DMS114 treated with DMSO at 0.1 percent for 48 hours (cell line): ENCODE measurements at regions not wholly inside any gene's neighbourhood (a gene's known extent, or its start where the extent isn't known, plus 50 kb on each side); places are given as distances from the start of the nearest gene placed in this dataset.
"Not testable (repeated sequence)": the region's sequence is repeated elsewhere in the genome, so short reads cannot be mapped to it uniquely, and the experiment has no call there.

Experiments
- DNase-seq: peaks from one replicate; lab custom pipeline; 2025; ENCODE audit not compliant: unreplicated experiment; lab: John Stamatoyannopoulos, UW

GRCh38 chr4:27928761-27929540 lies 1068.3 kb downstream of the STIM2 start:
- DNase-seq: no peak

GRCh38 chr4:27930291-27930690 lies 1069.7 kb downstream of the STIM2 start:
- DNase-seq: no peak

- DNase-seq: no peak
Measured at GRCh38 chr4:27930976-27931375, 1070.3 kb downstream of the STIM2 start.

- DNase-seq: no peak
Measured at GRCh38 chr4:27931584-27931983, 1070.9 kb downstream of the STIM2 start.

GRCh38 chr4:27934871-27935270 lies 1074.2 kb downstream of the STIM2 start:
- no peak for DNase-seq

- DNase-seq: no peak
Measured at GRCh38 chr4:27946799-27947198, 1086.2 kb downstream of the STIM2 start.

GRCh38 chr4:27947302-27947701 lies 1086.7 kb downstream of the STIM2 start:
- DNase-seq: no peak

DNA sequence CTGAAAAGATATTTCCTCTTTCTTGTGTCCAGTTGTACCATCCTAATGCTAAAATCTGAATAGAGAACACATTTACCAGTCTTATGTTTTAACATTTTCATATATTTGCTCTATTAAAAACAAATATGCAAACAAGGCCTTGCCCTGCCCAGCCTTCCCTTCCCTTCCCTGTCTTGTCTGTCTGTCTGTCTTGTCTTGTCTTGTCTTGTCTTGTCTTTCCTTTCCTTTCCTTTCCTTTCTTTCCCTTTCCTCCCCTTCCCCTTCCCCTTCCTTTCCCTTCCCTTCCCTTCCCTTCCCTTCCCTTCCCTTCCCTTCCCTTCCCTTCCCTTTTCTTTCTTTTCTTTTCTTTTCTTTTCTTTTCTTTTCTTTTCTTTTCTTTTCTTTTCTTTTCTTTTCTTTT lies 1103.5 kb downstream of the STIM2 start:
- DNase-seq: no peak

DNA sequence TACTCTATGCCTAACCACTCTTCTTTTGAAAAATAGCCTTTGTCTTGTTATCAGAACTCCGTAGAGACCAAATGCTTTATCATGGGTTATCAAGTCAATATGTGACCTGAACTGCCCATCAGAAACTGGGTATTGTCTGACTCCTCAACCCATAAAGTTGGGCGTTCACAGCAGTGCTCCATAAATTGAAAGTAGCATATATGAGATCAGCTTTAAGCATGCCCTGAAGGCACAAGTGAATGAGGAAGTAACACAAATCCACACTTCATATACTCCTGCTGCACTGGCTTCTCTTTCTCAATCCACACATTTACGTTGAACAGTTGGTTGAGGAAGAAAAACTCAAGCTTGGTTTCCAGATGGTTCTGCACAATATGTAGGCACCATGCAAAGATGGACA lies 1106.0 kb downstream of the STIM2 start:
- DNase-seq: no peak

DNA sequence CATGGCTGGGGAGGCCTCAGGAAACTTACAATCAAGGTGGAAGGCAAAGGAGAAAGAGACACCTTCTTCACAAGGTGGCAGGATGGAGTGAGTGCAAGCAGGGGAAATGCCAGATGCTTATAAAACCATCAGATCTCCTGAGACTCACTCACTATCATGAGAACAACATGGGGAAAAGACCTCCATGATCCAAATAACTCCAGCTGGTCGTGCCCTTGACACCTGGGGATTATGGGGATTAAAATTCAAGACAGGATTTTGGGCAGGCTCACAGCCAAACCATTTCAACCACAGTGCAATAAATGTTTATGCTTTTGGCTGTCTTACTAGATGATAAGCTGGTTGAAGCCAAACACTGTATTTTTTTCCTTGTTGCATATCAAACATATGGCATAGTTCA lies 1112.4 kb downstream of the STIM2 start:
- DNase-seq: no peak

GRCh38 chr4:27973700-27974099 lies 1113.1 kb downstream of the STIM2 start:
- DNase-seq: no peak

- no peak for DNase-seq
Measured at GRCh38 chr4:27974339-27974738, 1113.7 kb downstream of the STIM2 start.

DNA sequence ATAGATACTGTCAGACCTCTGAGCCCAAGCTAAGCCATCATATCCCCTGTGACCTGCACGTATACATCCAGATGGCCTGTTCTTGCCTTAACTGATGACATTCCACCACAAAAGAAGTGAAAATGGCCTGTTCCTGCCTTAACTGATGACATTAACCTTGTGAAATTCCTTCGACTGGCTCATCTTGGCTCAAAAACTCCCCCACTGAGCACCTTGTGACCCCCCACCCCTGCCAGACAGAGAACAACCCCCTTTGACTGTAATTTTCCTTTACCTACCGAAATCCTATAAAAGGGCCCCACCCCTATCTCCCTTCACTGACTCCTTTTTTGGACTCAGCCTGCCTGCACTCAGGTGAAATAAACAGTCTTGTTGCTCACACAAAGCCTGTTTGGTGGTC lies 1114.2 kb downstream of the STIM2 start:
- not testable (repeated sequence) for DNase-seq

- not testable (repeated sequence) for DNase-seq
Measured at GRCh38 chr4:27978427-27979109, 1117.9 kb downstream of the STIM2 start.

- DNase-seq: no peak
Measured at GRCh38 chr4:27985522-27985921, 1124.9 kb downstream of the STIM2 start.

DNA sequence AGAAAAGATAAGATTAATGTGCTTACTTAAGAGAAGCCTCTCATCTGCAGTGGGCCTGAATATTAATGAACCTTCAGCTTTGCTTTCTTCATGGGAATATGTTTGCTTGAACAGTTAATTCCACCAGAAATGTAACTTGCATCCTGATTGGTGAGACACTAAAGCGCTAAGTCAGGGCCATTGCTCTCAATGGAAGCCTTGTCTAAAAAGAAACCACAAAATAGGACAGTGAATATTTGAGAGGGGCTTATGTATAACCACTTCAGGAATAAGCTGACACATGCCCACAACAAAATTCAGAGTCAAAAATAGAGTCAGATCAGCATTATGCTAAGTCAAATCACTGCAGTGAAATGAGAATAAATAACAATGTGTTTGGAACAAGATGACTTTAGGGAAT lies 1125.8 kb downstream of the STIM2 start:
- DNase-seq: no peak

DNA sequence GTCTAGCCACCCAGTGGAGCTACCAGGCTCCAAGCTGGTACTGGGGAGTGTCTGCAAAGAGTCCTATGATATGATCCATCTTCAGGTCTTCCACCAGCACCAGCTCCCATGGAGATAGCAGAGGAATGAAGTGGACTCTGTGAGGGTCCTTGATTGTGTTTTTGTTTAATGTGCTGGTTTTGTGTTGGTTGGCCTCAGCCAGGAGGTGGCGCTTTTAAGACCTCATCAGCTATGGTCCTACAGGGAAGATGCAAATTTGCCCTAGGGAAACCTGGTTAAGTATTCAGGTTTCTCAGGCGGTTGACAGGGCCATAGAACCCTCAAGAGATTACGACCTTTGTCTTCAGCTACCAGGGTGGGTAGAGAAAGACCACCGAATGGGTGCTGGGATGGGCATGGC lies 1141.1 kb downstream of the STIM2 start:
- no peak for DNase-seq

GRCh38 chr4:28004520-28004919 lies 1143.9 kb downstream of the STIM2 start:
- DNase-seq: no peak

DNA sequence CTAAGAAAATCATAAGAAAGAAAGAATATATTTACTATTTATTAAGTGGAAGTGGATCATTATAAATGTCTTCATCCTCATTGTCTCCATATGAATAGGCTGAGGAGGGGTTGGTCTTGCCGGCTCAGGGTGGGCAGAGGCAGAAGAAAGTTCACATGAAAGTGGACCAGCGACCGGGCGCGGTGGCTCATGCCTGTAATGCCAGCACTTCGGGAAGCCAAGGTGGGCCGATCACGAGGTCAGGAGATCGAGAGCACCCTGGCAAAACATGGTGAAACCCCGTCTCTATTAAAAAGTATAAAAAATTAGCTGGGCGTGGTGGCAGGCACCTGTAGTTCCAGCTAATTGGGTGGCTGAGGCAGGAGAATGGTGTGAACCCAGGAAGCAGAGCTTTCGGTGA lies 1145.4 kb downstream of the STIM2 start:
- no peak for DNase-seq

DNA sequence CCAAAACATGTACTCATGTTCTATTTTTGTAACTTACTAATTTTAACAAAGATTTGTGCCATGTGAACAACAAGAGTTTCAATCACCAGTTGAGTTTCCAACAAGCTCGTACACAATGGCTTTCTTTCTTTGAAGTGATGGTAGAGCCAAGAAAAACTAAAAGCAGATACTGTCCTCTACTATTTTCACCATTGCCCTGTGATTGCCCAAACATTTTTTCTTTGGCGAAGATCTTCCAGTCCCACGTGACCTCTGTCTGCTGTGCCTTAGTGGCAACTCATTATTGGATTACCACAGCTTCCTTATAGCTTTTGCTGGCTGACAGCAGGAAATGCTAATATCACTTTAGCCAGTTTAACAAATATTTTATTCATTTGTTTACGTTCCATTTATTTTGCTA lies 1147.1 kb downstream of the STIM2 start:
- no peak for DNase-seq

DNA sequence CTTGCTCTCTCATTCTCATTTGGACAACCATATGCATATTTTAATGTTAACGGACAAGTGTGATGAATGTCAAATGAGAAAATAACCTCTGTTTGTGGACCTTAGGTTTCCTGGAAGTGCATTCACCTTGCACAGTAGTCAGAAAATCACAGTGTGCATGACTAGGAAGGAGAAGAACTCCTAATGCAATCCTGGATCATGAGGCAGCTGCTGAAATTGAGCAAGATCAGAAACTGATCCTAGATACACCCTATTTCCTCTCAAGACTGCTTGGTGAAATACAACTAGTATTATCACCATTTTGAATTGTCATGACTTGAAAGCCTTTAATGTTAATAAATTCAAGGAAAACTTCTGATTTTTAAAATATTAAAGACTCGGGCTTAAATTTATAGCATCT lies 1148.9 kb downstream of the STIM2 start:
- no peak for DNase-seq

GRCh38 chr4:28010577-28011240 lies 1150.1 kb downstream of the STIM2 start:
- no peak for DNase-seq
